Rectal smooth muscle tissue (tissue), 1 donor: ENCODE measurements at regions not wholly inside any gene's neighbourhood (a gene's known extent, or its start where the extent isn't known, plus 50 kb on each side); places are given as distances from the start of the nearest gene placed in this dataset.

Experiments
- H3K27ac ChIP-seq: one replicate; pipeline ENCODE4 v1.7.0; 2013; ENCODE audit warnings: low read depth, low read length, inconsistent platforms
- H3K27me3 ChIP-seq: one replicate; pipeline ENCODE4 v1.7.0; 2013; ENCODE audit warnings: low read length; ENCODE audit not compliant: control insufficient read depth, insufficient read depth
- H3K36me3 ChIP-seq: one replicate; pipeline ENCODE4 v1.7.0; 2013; ENCODE audit warnings: low read length; ENCODE audit not compliant: control insufficient read depth, insufficient read depth
- H3K4me1 ChIP-seq: one replicate; pipeline ENCODE4 v1.7.0; 2013; ENCODE audit warnings: low read length; ENCODE audit not compliant: control insufficient read depth, insufficient read depth
- H3K4me3 ChIP-seq: one replicate; pipeline ENCODE4 v1.7.0; 2013; ENCODE audit warnings: low read length
- H3K9ac ChIP-seq: one replicate; pipeline ENCODE4 v1.7.0; 2013; ENCODE audit warnings: low read length

GRCh38 chr5:118619823-118620222 is 368.5 kb downstream of the DTWD2 start:
- no peak overlapping the region for H3K4me3 ChIP-seq

DNA sequence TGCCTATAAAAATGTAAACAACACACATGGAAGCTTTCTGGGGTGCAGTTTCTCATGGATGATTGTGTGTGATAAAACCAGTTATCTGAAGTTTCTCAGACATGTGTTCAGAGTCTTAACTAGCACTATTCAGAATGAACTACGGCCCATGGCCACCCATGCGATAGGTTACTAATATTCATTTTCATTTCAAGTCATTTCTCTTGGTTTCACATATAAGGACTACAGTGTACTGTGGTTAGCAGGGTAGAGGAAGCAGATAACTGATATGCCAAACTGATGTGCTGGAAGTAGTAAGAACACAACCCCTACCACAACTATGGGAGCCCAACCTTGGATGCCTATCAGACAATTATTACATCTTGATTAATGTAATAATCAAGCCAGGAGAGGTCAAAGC is 372.1 kb downstream of the DTWD2 start:
- H3K36me3 ChIP-seq: no peaks in the 10 kb centered on the region
- H3K9ac ChIP-seq: no peak overlapping the region
- H3K27ac ChIP-seq: no peak overlapping the region
- H3K4me3 ChIP-seq: no peak overlapping the region
- H3K4me1 ChIP-seq: no peaks in the 10 kb centered on the region
- H3K27me3 ChIP-seq: no peaks in the 10 kb centered on the region

More at GRCh38 chr5:118619823-118620222, 368.5 kb downstream of the DTWD2 start:
- Histone ChIP-seq H3K4me1 (no peaks in the 10 kb centered on the region), H3K27ac (no peak overlapping the region), H3K9ac (no peak overlapping the region), H3K36me3 (no peaks in the 10 kb centered on the region), H3K27me3 (no peaks in the 10 kb centered on the region)

- no peaks in the 10 kb centered on the region for H3K27me3 ChIP-seq
- no peak overlapping the region for H3K9ac ChIP-seq
- no peak overlapping the region for H3K4me3 ChIP-seq
- no peaks in the 10 kb centered on the region for H3K4me1 ChIP-seq
- no peaks in the 10 kb centered on the region for H3K36me3 ChIP-seq
- no peak overlapping the region for H3K27ac ChIP-seq
These were observed 373.5 kb downstream of the DTWD2 start for GRCh38 chr5:118614731-118615456.

DNA sequence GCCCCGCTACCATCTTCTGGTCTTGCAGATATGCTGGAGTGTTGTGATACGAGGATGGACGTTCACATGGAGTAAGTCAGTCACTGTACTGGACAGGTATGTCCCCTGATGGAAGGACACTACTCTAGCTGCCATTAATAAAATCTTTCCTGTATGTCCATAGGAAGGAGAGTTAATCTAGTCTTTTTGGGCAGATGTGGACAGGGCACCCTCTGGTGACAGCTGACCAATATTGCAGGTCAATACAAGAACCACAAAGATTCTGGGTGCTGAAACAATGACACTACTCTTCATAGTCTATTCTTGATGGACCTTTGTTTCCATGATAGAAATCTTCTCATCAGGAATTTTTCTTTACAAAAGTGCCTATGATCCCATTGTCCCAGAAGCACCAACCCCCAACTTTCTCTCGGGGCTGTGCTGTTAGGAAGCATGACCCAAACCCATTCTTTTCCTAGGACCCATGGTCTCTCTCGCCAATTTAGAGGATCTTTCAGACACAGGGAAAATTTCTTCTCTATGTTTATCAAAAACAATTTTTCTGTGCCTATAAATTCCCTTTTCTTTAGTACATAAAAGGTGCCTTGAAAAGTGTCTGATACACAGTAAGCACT is 376.9 kb downstream of the DTWD2 start:
- Histone ChIP-seq H3K27me3 (no peaks in the 10 kb centered on the region), H3K27ac (no peak overlapping the region), H3K4me1 (no peaks in the 10 kb centered on the region), H3K36me3 (no peaks in the 10 kb centered on the region), H3K4me3 (no peak overlapping the region), H3K9ac (no peak overlapping the region)

DNA sequence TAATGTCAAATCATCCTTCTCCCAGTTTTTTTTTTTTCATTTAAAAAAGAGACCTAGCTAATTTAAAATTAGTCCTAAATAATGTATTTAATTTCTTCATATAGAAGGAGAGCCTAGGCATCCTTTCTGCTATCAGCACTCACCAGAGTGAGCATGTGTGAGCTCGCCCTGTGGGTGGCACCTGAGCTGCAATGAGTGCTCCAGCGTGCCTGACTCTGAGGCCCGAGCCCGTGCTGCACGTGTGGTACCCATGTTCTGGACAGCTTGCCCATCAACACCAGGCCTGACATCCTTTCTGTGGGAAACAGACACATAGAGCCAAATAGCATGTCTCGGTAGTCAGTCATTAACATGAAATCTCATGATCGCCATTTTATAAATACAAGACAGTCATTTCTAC is 381.4 kb downstream of the DTWD2 start:
- no peak overlapping the region for H3K9ac ChIP-seq
- no peaks in the 10 kb centered on the region for H3K27me3 ChIP-seq
- H3K36me3 ChIP-seq: no peaks in the 10 kb centered on the region
- no peak overlapping the region for H3K27ac ChIP-seq
- no peak overlapping the region for H3K4me3 ChIP-seq
- H3K4me1 ChIP-seq: no peaks in the 10 kb centered on the region

GRCh38 chr5:118605761-118606160 is 382.6 kb downstream of the DTWD2 start:
- Histone ChIP-seq H3K36me3 (no peaks in the 10 kb centered on the region), H3K27me3 (no peaks in the 10 kb centered on the region), H3K4me3 (no peak overlapping the region), H3K27ac (no peak overlapping the region), H3K9ac (no peak overlapping the region), H3K4me1 (no peaks in the 10 kb centered on the region)

- Histone ChIP-seq H3K9ac (no peak overlapping the region), H3K27ac (no peak overlapping the region), H3K4me1 (no peaks in the 10 kb centered on the region), H3K36me3 (no peaks in the 10 kb centered on the region), H3K27me3 (no peaks in the 10 kb centered on the region), H3K4me3 (no peak overlapping the region)
These were observed 384.2 kb downstream of the DTWD2 start for GRCh38 chr5:118604106-118604505.

GRCh38 chr5:118603278-118603677 is 385.1 kb downstream of the DTWD2 start:
- H3K4me1 ChIP-seq: no peaks in the 10 kb centered on the region
- no peaks in the 10 kb centered on the region for H3K36me3 ChIP-seq
- no peak overlapping the region for H3K4me3 ChIP-seq
- no peak overlapping the region for H3K27ac ChIP-seq
- no peaks in the 10 kb centered on the region for H3K27me3 ChIP-seq
- no peak overlapping the region for H3K9ac ChIP-seq

DNA sequence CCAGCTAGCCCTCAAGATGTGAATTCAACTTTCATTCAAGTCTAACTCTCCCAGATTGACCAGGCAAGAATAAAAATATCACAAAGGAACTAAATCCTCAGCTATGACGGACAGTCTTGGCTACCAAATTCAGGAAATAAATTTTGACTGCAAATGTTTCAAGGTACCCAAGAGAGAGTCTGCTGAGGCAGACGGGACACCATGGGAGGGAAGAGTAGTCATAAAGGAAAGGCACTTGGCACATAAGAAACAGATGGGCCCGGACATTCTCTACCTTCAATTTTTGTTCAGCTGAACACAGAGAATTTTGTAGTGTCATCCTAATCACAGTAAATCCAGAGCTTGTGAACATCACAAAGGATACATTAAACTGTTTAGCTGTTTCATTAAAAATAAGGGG is 390.0 kb downstream of the DTWD2 start:
- Histone ChIP-seq H3K4me1 (no peaks in the 10 kb centered on the region), H3K9ac (no peak overlapping the region), H3K4me3 (no peak overlapping the region), H3K27me3 (no peaks in the 10 kb centered on the region), H3K36me3 (no peaks in the 10 kb centered on the region), H3K27ac (no peak overlapping the region)

- Histone ChIP-seq H3K36me3 (no peaks in the 10 kb centered on the region), H3K4me3 (no peak overlapping the region), H3K4me1 (no peaks in the 10 kb centered on the region), H3K27me3 (no peaks in the 10 kb centered on the region), H3K27ac (no peak overlapping the region), H3K9ac (no peak overlapping the region)
These were observed 390.8 kb downstream of the DTWD2 start for GRCh38 chr5:118597543-118597942.

- H3K27ac ChIP-seq: no peak overlapping the region
- no peaks in the 10 kb centered on the region for H3K4me1 ChIP-seq
- no peaks in the 10 kb centered on the region for H3K27me3 ChIP-seq
- H3K9ac ChIP-seq: no peak overlapping the region
- H3K36me3 ChIP-seq: no peaks in the 10 kb centered on the region
- H3K4me3 ChIP-seq: no peak overlapping the region
These were observed 392.1 kb downstream of the DTWD2 start for GRCh38 chr5:118596255-118596654.

GRCh38 chr5:118593003-118593328 is 395.4 kb downstream of the DTWD2 start:
- Histone ChIP-seq H3K27me3 (no peaks in the 10 kb centered on the region), H3K9ac (no peak overlapping the region), H3K27ac (no peak overlapping the region), H3K4me3 (no peak overlapping the region), H3K36me3 (no peaks in the 10 kb centered on the region), H3K4me1 (no peaks in the 10 kb centered on the region)
